ENCODE measurements at regions not wholly inside any gene's neighbourhood (a gene's known extent, or its start where the extent isn't known, plus 50 kb on each side); places are given as distances from the start of the nearest gene placed in this dataset.

DNA sequence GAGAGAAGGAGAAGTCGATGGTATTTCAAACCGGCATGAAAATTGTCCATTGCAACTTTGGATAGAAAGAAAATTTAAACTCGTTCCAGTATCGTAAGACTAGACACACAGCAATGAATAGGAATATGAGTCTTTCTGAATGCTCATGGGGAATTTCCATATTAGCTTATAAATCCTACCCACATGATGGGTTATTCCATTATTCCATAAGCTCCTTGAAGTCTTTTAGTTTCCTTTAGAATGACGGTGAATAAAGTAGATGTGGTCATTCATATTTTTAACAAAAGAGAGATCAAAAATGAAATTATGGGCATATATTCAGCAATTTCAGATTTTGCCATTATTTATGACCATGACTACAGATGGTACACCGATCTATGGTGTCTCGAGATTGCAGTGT lies 163.4 kb upstream of the HMGA2 start:
- TF ChIP-seq SPI1 (IDR thresholded peaks at IDR 0.05; ENCODE audit: borderline replicate concordance, low read depth): no peak
- TF ChIP-seq CTCF (IDR thresholded peaks at IDR 0.05; ENCODE audit: insufficient read depth, low read length): no peak
- TF ChIP-seq, protein P1, sequence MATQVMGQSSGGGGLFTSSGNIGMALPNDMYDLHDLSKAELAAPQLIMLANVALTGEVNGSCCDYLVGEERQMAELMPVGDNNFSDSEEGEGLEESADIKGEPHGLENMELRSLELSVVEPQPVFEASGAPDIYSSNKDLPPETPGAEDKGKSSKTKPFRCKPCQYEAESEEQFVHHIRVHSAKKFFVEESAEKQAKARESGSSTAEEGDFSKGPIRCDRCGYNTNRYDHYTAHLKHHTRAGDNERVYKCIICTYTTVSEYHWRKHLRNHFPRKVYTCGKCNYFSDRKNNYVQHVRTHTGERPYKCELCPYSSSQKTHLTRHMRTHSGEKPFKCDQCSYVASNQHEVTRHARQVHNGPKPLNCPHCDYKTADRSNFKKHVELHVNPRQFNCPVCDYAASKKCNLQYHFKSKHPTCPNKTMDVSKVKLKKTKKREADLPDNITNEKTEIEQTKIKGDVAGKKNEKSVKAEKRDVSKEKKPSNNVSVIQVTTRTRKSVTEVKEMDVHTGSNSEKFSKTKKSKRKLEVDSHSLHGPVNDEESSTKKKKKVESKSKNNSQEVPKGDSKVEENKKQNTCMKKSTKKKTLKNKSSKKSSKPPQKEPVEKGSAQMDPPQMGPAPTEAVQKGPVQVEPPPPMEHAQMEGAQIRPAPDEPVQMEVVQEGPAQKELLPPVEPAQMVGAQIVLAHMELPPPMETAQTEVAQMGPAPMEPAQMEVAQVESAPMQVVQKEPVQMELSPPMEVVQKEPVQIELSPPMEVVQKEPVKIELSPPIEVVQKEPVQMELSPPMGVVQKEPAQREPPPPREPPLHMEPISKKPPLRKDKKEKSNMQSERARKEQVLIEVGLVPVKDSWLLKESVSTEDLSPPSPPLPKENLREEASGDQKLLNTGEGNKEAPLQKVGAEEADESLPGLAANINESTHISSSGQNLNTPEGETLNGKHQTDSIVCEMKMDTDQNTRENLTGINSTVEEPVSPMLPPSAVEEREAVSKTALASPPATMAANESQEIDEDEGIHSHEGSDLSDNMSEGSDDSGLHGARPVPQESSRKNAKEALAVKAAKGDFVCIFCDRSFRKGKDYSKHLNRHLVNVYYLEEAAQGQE (IDR thresholded peaks at IDR 0.05; ENCODE audit: insufficient replicate concordance, low read depth): no peak
- no peak for TF ChIP-seq GABPA (IDR thresholded peaks at IDR 0.05; ENCODE audit: low read depth)
- no peak for TF ChIP-seq POLR2AphosphoS5 (IDR thresholded peaks at IDR 0.05; ENCODE audit: low read depth)
- no peak overlapping the region for H3K4me3 ChIP-seq (replicated peaks; ENCODE audit: insufficient read depth, low read length)
- no peak for DNase-seq (ENCODE audit: low read depth in 1 of 2, low spot score in 1 of 2)
- H3K27me3 ChIP-seq (ENCODE audit: insufficient read depth, poor library complexity, severe bottlenecking): peaks cover 4% of the 10 kb centered on the region
- no peak overlapping the region for H3K27ac ChIP-seq (replicated peaks)

DNA sequence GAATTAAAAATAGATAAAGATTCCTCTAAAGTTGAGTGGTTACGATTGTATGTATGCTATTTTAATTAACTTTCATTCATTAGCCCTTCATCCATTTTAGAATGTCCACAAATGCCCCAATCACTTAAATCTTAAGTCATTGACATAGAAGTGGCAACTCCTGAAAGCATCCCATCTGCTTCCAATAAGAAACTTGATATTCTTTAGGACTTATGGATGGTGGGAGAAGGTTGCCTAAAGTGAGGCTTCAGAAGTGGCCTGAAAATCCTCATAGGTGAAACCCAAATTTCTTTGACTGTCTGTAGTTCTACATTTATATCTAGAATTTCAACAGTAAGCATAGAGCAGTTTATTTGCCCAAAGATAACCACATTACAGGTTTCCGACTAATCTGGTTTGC lies 161.7 kb upstream of the HMGA2 start:
- peaks cover 4% of the 10 kb centered on the region for H3K27me3 ChIP-seq (ENCODE audit: insufficient read depth, poor library complexity, severe bottlenecking)
- H3K27ac ChIP-seq (replicated peaks): no peak overlapping the region
- TF ChIP-seq POLR2AphosphoS5 (IDR thresholded peaks at IDR 0.05; ENCODE audit: low read depth) (no peak), SPI1 (IDR thresholded peaks at IDR 0.05; ENCODE audit: borderline replicate concordance, low read depth) (no peak), GABPA (IDR thresholded peaks at IDR 0.05; ENCODE audit: low read depth) (no peak), CTCF (IDR thresholded peaks at IDR 0.05; ENCODE audit: insufficient read depth, low read length) (no peak)
- TF ChIP-seq, protein P1 (IDR thresholded peaks at IDR 0.05; ENCODE audit: insufficient replicate concordance, low read depth): no peak
- DNase-seq (ENCODE audit: low read depth in 1 of 2, low spot score in 1 of 2): no peak
- no peak overlapping the region for H3K4me3 ChIP-seq (replicated peaks; ENCODE audit: insufficient read depth, low read length)

DNA sequence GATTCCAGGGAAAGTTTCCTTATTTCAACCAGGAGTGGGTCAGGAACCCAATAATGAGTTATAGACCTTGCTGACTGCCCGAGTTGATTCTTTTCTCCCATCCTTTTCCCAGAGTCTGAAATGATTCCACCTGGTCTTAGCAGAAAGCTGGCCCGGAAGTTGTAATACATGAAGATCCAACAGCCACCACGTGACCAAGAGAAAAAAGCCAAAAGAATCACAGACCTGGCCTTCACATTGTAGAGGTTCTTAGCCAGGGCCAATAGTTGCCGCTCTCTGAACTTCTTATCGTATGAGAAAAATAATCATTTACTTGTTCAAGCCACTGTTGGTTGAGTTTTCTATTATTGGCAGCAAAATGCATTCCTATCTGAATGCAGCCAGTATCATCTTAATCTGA lies 161.2 kb upstream of the HMGA2 start:
- H3K27ac ChIP-seq (replicated peaks): no peak overlapping the region
- no peak overlapping the region for H3K4me3 ChIP-seq (replicated peaks; ENCODE audit: insufficient read depth, low read length)
- TF ChIP-seq GABPA (IDR thresholded peaks at IDR 0.05; ENCODE audit: low read depth) (no peak), CTCF (IDR thresholded peaks at IDR 0.05; ENCODE audit: insufficient read depth, low read length) (no peak), POLR2AphosphoS5 (IDR thresholded peaks at IDR 0.05; ENCODE audit: low read depth) (no peak), SPI1 (IDR thresholded peaks at IDR 0.05; ENCODE audit: borderline replicate concordance, low read depth) (no peak)
- TF ChIP-seq, protein P1 (IDR thresholded peaks at IDR 0.05; ENCODE audit: insufficient replicate concordance, low read depth): no peak
- no peak for DNase-seq (ENCODE audit: low read depth in 1 of 2, low spot score in 1 of 2)
- H3K27me3 ChIP-seq (ENCODE audit: insufficient read depth, poor library complexity, severe bottlenecking): peaks cover 4% of the 10 kb centered on the region

Data from HL-60 (cell line).